Nephron (organoid): ENCODE measurements at regions not wholly inside any gene's neighbourhood (a gene's known extent, or its start where the extent isn't known, plus 50 kb on each side); places are given as distances from the start of the nearest gene placed in this dataset.

Source experiments
- H3K27ac Mint-ChIP-seq, 3 experiments: 2 replicates each; pipeline ENCODE4 v1.8.0; 2020; ENCODE audit warnings: mixed read lengths in 3 of 3, mild to moderate bottlenecking in 2 of 3, moderate library complexity in 1 of 3
- H3K27me3 Mint-ChIP-seq: 2 replicates; pipeline ENCODE4 v1.8.0; 2021; ENCODE audit warnings: low read depth, mild to moderate bottlenecking, moderate library complexity, mixed read lengths
- H3K36me3 Mint-ChIP-seq: 2 replicates; pipeline ENCODE4 v1.8.0; 2020; ENCODE audit warnings: low read depth, mixed read lengths
- H3K4me1 Mint-ChIP-seq: 2 replicates; pipeline ENCODE4 v1.8.0; 2020; ENCODE audit warnings: mixed read lengths
- H3K4me3 Mint-ChIP-seq, 3 experiments: 2 replicates each; pipeline ENCODE4 v1.8.0; 2020; ENCODE audit warnings: mild to moderate bottlenecking in 3 of 3, mixed read lengths in 3 of 3, moderate library complexity in 2 of 3
- H3K9me3 Mint-ChIP-seq: 2 replicates; pipeline ENCODE4 v1.8.0; 2020; ENCODE audit warnings: mixed read lengths
- TF ChIP-seq, protein P1 (sequence below), 3 experiments: fragments of 200-600 bp; sonication (generic); IDR thresholded peaks; one replicate each; pipeline ENCODE4 v1.5.0; 2021; ENCODE audit warnings: antibody characterized with exemption in 3 of 3; ENCODE audit not compliant: unreplicated experiment in 3 of 3

DNA sequence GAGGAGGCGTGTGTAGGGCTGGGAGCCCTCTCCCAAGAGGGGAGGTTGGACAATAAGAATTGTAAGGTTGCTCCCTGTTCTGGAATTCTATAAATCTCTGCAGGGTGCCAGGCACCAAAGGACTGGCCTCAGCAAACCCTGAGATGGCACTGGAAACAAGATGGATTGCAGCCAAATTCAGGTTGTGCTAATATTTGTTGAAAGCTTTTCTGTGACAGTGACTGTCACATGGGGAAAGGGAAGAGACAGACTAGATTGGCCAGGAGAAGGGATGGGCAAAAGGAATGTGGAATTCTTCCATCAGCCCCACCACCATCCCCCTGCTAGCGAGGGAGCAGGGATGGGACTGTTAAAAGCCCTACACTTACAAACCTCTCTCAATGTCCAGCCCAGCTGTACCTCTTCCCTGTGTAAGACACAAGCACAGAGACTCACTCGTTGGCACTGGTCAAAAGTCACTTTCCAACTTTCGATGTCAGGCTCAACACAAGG lies 62.4 kb downstream of the SOX9 start:
- H3K4me1 Mint-ChIP-seq, result peaks cover 8% of the 10 kb centered on the region
- no peak overlapping the region for H3K27ac Mint-ChIP-seq
- no peak overlapping the region for H3K4me3 Mint-ChIP-seq
- H3K36me3 Mint-ChIP-seq, result no peaks in the 10 kb centered on the region
- TF ChIP-seq, protein P1, sequence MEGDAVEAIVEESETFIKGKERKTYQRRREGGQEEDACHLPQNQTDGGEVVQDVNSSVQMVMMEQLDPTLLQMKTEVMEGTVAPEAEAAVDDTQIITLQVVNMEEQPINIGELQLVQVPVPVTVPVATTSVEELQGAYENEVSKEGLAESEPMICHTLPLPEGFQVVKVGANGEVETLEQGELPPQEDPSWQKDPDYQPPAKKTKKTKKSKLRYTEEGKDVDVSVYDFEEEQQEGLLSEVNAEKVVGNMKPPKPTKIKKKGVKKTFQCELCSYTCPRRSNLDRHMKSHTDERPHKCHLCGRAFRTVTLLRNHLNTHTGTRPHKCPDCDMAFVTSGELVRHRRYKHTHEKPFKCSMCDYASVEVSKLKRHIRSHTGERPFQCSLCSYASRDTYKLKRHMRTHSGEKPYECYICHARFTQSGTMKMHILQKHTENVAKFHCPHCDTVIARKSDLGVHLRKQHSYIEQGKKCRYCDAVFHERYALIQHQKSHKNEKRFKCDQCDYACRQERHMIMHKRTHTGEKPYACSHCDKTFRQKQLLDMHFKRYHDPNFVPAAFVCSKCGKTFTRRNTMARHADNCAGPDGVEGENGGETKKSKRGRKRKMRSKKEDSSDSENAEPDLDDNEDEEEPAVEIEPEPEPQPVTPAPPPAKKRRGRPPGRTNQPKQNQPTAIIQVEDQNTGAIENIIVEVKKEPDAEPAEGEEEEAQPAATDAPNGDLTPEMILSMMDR (IDR thresholded peaks at IDR 0.05; ENCODE audit: unreplicated experiment in 3 of 3), result no peak
- H3K9me3 Mint-ChIP-seq, result peaks cover 6% of the 10 kb centered on the region
- H3K27me3 Mint-ChIP-seq, result peaks cover 15% of the 10 kb centered on the region

DNA sequence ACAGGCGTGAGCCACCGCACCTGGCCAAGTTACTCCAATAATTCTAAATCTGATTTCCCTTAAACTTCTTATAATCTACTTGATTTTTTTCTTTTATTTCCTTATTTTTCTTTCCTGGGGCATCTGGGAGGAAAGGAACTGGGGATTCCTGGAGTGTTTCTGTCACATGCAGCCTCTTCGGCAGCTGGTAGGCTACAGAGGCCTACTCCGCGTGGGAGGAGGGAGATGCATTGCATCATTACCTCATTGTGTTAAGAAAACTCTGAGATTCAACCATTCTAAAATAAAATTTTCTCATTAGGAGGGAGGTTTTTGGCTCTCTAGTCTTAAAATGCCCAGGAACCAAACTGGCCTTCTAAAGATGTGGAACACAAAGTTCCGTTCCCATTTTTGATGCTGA lies 64.0 kb downstream of the SOX9 start:
- TF ChIP-seq, protein P1 (IDR thresholded peaks at IDR 0.05; ENCODE audit: unreplicated experiment in 3 of 3), result no peak
- H3K4me3 Mint-ChIP-seq, result no peak overlapping the region
- H3K27me3 Mint-ChIP-seq, result peaks cover 15% of the 10 kb centered on the region
- no peaks in the 10 kb centered on the region for H3K36me3 Mint-ChIP-seq
- H3K9me3 Mint-ChIP-seq, result peaks cover 6% of the 10 kb centered on the region
- no peak overlapping the region for H3K27ac Mint-ChIP-seq
- H3K4me1 Mint-ChIP-seq, result peaks cover 8% of the 10 kb centered on the region

DNA sequence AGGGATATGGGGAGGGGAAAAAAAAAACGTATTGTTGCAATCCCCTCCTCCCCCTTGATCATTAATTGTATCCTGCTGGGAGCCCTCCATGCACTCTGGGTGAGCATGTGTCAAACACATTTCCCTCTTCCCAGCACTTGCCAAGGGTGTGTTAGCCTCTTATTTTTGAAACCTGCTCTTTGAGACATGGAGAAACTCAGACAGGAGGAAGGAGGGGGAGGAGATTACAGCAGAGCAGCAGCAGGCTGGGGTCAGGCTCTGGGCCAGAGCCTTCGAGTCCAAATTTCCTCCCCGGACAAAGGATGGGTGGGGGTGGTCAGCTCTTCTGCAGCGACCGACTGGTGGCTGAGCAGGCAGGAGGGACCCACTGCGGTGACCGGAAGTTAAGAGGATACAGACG lies 64.7 kb downstream of the SOX9 start:
- H3K27ac Mint-ChIP-seq, result peak overlapping the region in 1 of 3 experiments; percentile 55
- TF ChIP-seq, protein P1 (IDR thresholded peaks at IDR 0.05; ENCODE audit: unreplicated experiment in 3 of 3), result no peak
- no peaks in the 10 kb centered on the region for H3K36me3 Mint-ChIP-seq
- peaks cover 6% of the 10 kb centered on the region for H3K9me3 Mint-ChIP-seq
- no peak overlapping the region for H3K4me3 Mint-ChIP-seq
- peaks cover 8% of the 10 kb centered on the region for H3K4me1 Mint-ChIP-seq
- peaks cover 20% of the 10 kb centered on the region for H3K27me3 Mint-ChIP-seq

DNA sequence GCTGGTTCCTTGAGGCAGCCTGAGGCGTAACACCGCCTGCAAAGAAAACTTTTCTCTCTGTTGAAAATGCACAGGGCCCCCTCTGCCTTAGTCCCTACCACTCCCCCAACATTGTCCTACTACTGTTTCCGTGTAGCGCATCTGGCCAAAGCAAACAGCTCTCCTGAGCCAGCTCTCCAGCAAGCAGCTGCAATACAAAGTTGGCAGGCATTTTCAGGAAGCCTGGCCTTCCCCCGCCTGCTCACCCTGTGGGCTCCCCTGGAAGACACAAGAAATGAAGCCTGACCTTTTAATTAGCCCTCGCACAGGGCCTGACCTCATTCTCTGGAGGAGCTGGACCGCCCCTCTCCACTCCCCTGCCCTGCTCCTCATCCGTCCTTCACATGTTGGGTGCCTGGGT lies 66.7 kb downstream of the SOX9 start:
- H3K9me3 Mint-ChIP-seq, result no peaks in the 10 kb centered on the region
- no peak overlapping the region for H3K27ac Mint-ChIP-seq
- TF ChIP-seq, protein P1 (IDR thresholded peaks at IDR 0.05; ENCODE audit: unreplicated experiment in 3 of 3), result no peak
- no peaks in the 10 kb centered on the region for H3K36me3 Mint-ChIP-seq
- H3K4me3 Mint-ChIP-seq, result no peak overlapping the region
- H3K27me3 Mint-ChIP-seq, result peaks cover 16% of the 10 kb centered on the region
- H3K4me1 Mint-ChIP-seq, result peaks cover 20% of the 10 kb centered on the region

DNA sequence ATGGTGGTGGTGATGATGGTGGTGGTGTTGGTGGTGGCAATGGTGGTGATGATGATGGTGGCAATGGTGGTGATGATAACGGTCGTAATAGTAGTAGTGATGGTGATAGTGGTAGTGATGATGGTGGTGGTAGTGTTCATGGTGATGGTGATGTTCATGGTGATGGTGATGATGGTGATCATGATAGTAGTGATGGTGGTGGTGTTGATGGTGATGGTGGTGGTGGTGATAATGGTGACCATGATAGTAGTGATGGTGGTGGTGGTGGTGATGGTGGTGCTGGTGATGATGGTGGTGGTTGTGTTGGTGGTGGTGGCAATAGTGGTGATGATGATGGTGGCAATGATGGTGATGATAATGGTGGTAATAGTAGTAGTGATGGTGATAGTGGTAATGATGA lies 68.0 kb downstream of the SOX9 start:
- H3K36me3 Mint-ChIP-seq, result no peaks in the 10 kb centered on the region
- H3K4me3 Mint-ChIP-seq, result no peak overlapping the region
- H3K27ac Mint-ChIP-seq, result no peak overlapping the region
- H3K9me3 Mint-ChIP-seq, result no peaks in the 10 kb centered on the region
- TF ChIP-seq, protein P1 (IDR thresholded peaks at IDR 0.05; ENCODE audit: unreplicated experiment in 3 of 3), result no peak
- peaks cover 30% of the 10 kb centered on the region for H3K4me1 Mint-ChIP-seq
- H3K27me3 Mint-ChIP-seq, result peaks cover 21% of the 10 kb centered on the region

DNA sequence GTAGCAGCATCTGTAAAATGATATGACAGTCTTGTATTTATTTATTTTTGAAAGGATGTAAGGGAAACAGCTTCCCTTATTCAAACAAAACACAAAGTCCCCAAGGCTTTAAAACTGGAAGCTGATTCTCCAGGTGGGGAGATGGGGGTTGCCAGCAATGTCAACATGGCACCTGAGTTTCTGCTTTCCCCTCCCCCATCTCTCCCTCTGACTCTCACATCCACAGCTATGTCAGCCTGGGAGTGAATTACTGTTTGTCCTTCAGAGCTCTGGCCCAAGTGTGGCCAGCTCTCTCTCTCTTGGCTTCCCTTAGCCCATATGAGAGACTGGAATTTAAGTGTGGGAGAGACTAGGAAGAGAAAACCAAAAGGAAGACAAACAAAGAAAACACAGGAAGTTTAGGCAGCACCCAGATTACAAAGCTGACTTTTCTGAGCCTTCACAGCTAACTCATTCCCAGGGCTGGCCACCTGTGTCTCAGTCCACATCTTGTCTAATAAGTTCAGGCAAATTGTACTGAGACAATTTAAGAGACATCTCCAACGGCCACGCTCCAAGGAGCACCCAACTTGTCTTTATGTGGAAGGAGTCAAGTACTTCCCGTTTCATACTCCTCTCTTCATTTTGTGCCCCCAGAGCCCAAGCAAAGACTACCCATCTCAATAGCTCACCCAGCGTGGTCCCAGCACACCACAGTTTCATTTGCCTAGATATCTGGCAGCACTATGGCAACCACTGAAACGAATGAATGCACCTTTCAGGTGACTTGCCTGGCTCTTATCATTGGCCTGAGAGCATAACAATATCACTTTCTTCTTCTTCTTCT lies 69.2 kb downstream of the SOX9 start:
- no peaks in the 10 kb centered on the region for H3K9me3 Mint-ChIP-seq
- H3K27ac Mint-ChIP-seq, result peak overlapping the region in 2 of 3 experiments; percentile 2 to 61
- no peaks in the 10 kb centered on the region for H3K36me3 Mint-ChIP-seq
- H3K27me3 Mint-ChIP-seq, result peaks cover 21% of the 10 kb centered on the region
- TF ChIP-seq, protein P1 (IDR thresholded peaks at IDR 0.05; ENCODE audit: unreplicated experiment in 3 of 3), result no peak
- H3K4me1 Mint-ChIP-seq, result peaks cover 30% of the 10 kb centered on the region
- H3K4me3 Mint-ChIP-seq, result peak overlapping the region in 1 of 3 experiments; percentile 9
